ENCODE measurements at regions not wholly inside any gene's neighbourhood (a gene's known extent, or its start where the extent isn't known, plus 50 kb on each side); places are given as distances from the start of the nearest gene placed in this dataset.

GRCh38 chr7:67698354-67698753 lies 701.7 kb downstream of the TYW1 start:
- DNase-seq: no peak

- no peak for DNase-seq
Observed at GRCh38 chr7:67705850-67706249, 709.2 kb downstream of the TYW1 start.

GRCh38 chr7:67711706-67712105 lies 715.1 kb downstream of the TYW1 start:
- DNase-seq: no peak

- no peak for DNase-seq
Observed at GRCh38 chr7:67713451-67714056, 716.9 kb downstream of the TYW1 start.

GRCh38 chr7:67716729-67717128 lies 720.1 kb downstream of the TYW1 start:
- peak; percentile 3 for DNase-seq

GRCh38 chr7:67723591-67723990 lies 727.0 kb downstream of the TYW1 start:
- DNase-seq: no peak

GRCh38 chr7:67724435-67724834 lies 727.8 kb downstream of the TYW1 start:
- no peak for DNase-seq

- no peak for DNase-seq
Observed at GRCh38 chr7:67724955-67725354, 728.3 kb downstream of the TYW1 start.

- no peak for DNase-seq
Observed at GRCh38 chr7:67725423-67725822, 728.8 kb downstream of the TYW1 start.

GRCh38 chr7:67729771-67730170 lies 733.1 kb downstream of the TYW1 start:
- no peak for DNase-seq

GRCh38 chr7:67731704-67732103 lies 735.1 kb downstream of the TYW1 start:
- no peak for DNase-seq

- DNase-seq: no peak
Observed at GRCh38 chr7:67732898-67733297, 736.3 kb downstream of the TYW1 start.

- no peak for DNase-seq
Observed at GRCh38 chr7:67738145-67738544, 741.5 kb downstream of the TYW1 start.

- peak; percentile 78 for DNase-seq
Observed at GRCh38 chr7:67738958-67739357, 742.3 kb downstream of the TYW1 start.

- DNase-seq: no peak
Observed at GRCh38 chr7:67743501-67743900, 746.9 kb downstream of the TYW1 start.

GRCh38 chr7:67752227-67752626 lies 755.6 kb downstream of the TYW1 start:
- DNase-seq: no peak

- no peak for DNase-seq
Observed at GRCh38 chr7:67753891-67754290, 757.3 kb downstream of the TYW1 start.

- DNase-seq: peak; percentile 40
Observed at GRCh38 chr7:67754651-67755050, 758.0 kb downstream of the TYW1 start.

- no peak for DNase-seq
Observed at GRCh38 chr7:67758551-67758950, 761.9 kb downstream of the TYW1 start.

GRCh38 chr7:67760971-67761370 lies 764.3 kb downstream of the TYW1 start:
- DNase-seq: peak; percentile 43

GRCh38 chr7:67762516-67762915 lies 765.9 kb downstream of the TYW1 start:
- no peak for DNase-seq

GRCh38 chr7:67764289-67764688 lies 767.7 kb downstream of the TYW1 start:
- DNase-seq: no peak

GRCh38 chr7:67765481-67766175 lies 769.0 kb downstream of the TYW1 start:
- no peak for DNase-seq

- DNase-seq: no peak
Observed at GRCh38 chr7:67766906-67767410, 770.3 kb downstream of the TYW1 start.

All from fibroblast of skin of right quadriceps (primary cell).